ENCODE measurements at regions not wholly inside any gene's neighbourhood (a gene's known extent, or its start where the extent isn't known, plus 50 kb on each side); places are given as distances from the start of the nearest gene placed in this dataset.

GRCh38 chr2:41932241-41933045, 115.4 kb upstream of the PKDCC start:
- TF ChIP-seq CTCF (IDR thresholded peaks at IDR 0.05) (no peak), POLR2A (IDR thresholded peaks at IDR 0.05) (no peak)

All from sigmoid colon (tissue), 3 donors.